ENCODE measurements at regions not wholly inside any gene's neighbourhood (a gene's known extent, or its start where the extent isn't known, plus 50 kb on each side); places are given as distances from the start of the nearest gene placed in this dataset.

DNA sequence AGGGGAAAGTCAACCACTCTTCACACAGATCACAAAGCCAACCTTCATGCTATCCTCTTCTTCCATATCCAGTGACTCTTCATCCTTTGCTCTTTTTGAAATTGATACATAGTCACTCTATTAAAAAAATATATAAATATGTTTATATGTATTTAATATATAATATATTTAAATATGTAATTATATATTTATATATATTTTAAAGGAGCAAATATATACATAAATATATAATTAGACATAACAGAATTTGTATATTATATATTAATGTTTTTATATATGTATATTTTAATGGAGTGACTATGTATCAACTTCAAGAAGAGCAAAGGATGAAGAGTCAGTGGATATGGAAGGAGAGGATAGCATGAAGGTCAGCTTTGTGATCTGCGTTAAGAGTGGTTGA is 374.9 kb downstream of the CDH9 start:
- CTCF ChIA-PET, result no interaction called here
- TF ChIP-seq SP1 (IDR thresholded peaks at IDR 0.05), result no peak
- no peak for TF ChIP-seq ARNT (IDR thresholded peaks at IDR 0.05)
- TF ChIP-seq FOXA1 (IDR thresholded peaks at IDR 0.05), result no peak
- TF ChIP-seq ZNF384 (IDR thresholded peaks at IDR 0.05), result no peak
- TF ChIP-seq CTBP1 (IDR thresholded peaks at IDR 0.05; ENCODE audit: borderline replicate concordance), result no peak
- no peak for TF ChIP-seq LEF1 (IDR thresholded peaks at IDR 0.05; ENCODE audit: borderline replicate concordance)
- no peak for DNase-seq (ENCODE audit: extremely low spot score)
- POLR2A ChIA-PET, result no interaction called here

DNA sequence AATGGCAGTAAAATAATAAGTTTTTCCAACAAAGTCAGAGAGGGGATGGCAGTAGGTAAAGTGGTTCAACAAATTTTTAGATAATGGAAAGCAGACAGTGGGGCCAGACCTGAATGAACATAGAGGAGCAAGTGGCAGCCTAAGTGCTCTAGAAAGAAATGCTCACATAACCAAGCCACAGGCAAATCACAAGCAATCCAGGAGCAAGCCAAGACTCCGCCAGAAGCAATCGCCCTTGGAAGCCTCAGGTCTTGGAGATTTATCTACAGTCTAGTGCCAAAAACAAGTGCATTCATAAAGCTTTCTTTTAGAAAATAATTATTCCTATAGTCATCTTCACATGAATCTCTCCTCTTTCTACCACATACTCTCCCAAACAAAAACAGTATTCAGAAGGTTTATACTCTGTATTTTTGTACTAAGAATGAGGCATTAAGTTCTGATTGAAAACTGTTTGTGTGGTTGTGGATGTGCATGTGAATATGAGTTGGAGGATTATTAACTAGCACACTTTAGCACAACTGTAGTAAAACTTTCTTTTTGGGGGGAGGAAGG is 375.5 kb downstream of the CDH9 start:
- ChIA-PET POLR2A (no interaction called here), CTCF (no interaction called here)
- DNase-seq (ENCODE audit: extremely low spot score), result no peak
- TF ChIP-seq FOXM1 (IDR thresholded peaks at IDR 0.05; ENCODE audit: borderline replicate concordance) (no peak), LEF1 (IDR thresholded peaks at IDR 0.05; ENCODE audit: borderline replicate concordance) (no peak), ZNF384 (IDR thresholded peaks at IDR 0.05) (no peak)

DNA sequence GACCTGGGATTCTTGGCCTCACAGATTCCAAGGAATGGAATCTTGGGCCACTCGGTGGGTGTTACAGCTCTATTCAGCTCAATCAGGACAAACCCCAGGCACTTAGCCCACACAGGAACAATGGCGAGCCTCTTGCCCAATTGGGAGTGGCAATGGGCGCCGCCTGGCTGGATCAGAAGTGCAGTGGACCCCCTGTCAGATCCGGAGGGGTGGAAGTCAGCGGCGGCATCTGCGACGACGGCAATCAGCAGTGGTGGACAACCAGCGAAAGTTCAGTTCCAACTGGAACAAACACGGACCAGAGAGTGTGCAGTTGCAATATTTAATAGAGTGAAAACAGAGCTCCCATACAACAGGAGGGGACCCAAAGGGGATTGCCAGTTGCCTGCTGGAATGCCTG is 378.3 kb downstream of the CDH9 start:
- TF ChIP-seq LEF1 (IDR thresholded peaks at IDR 0.05; ENCODE audit: borderline replicate concordance), result no peak
- no peak for TF ChIP-seq ELF4 (IDR thresholded peaks at IDR 0.05)
- no peak for TF ChIP-seq BHLHE40 (IDR thresholded peaks at IDR 0.05; ENCODE audit: borderline replicate concordance)
- TF ChIP-seq FOXK2 (IDR thresholded peaks at IDR 0.05), result no peak
- no peak for TF ChIP-seq NFRKB (IDR thresholded peaks at IDR 0.05)
- no peak for TF ChIP-seq ARNT (IDR thresholded peaks at IDR 0.05)
- TF ChIP-seq FOXM1 (IDR thresholded peaks at IDR 0.05; ENCODE audit: borderline replicate concordance), result no peak
- no peak for TF ChIP-seq FOXA1 (IDR thresholded peaks at IDR 0.05)
- no peak for TF ChIP-seq L3MBTL2 (conservative IDR thresholded peaks at IDR 0.05)
- no peak for TF ChIP-seq SP1 (IDR thresholded peaks at IDR 0.05)
- CTCF ChIA-PET, result no interaction called here
- POLR2A ChIA-PET, result no interaction called here
- no peak for DNase-seq (ENCODE audit: extremely low spot score)

DNA sequence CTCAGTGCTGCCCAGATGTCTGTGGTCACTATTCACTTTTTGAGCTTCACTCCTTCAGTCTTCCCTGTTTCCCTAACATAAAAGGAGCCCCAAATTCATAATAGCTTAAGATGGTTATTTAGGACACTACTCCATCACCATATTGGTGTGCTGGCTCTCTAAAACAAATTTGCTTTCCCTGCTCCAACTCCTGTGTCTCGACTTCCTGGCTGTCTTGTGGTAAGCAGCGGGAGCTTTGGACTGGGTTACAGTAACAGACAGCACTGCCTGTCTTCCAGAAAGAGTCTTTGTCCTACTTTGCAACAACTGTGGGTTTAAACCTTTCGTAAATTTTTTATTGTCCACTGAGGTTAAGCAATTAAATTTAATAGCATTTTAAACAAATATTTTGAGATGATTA is 389.4 kb downstream of the CDH9 start:
- POLR2A ChIA-PET, result no interaction called here
- TF ChIP-seq SUZ12 (IDR thresholded peaks at IDR 0.05) (no peak), TARDBP (IDR thresholded peaks at IDR 0.05) (no peak), LEF1 (IDR thresholded peaks at IDR 0.05; ENCODE audit: borderline replicate concordance) (no peak), ZNF384 (IDR thresholded peaks at IDR 0.05) (no peak), ELF4 (IDR thresholded peaks at IDR 0.05) (no peak), L3MBTL2 (conservative IDR thresholded peaks at IDR 0.05) (no peak), SP1 (IDR thresholded peaks at IDR 0.05) (no peak), NFRKB (IDR thresholded peaks at IDR 0.05) (no peak), HDGF (IDR thresholded peaks at IDR 0.05; ENCODE audit: borderline replicate concordance) (no peak), CTBP1 (IDR thresholded peaks at IDR 0.05; ENCODE audit: borderline replicate concordance) (no peak), FOXM1 (IDR thresholded peaks at IDR 0.05; ENCODE audit: borderline replicate concordance) (no peak), FOXK2 (IDR thresholded peaks at IDR 0.05) (no peak), ARNT (IDR thresholded peaks at IDR 0.05) (no peak), FOXA1 (IDR thresholded peaks at IDR 0.05) (no peak), BHLHE40 (IDR thresholded peaks at IDR 0.05; ENCODE audit: borderline replicate concordance) (no peak)
- TF ChIP-seq, protein P1, sequence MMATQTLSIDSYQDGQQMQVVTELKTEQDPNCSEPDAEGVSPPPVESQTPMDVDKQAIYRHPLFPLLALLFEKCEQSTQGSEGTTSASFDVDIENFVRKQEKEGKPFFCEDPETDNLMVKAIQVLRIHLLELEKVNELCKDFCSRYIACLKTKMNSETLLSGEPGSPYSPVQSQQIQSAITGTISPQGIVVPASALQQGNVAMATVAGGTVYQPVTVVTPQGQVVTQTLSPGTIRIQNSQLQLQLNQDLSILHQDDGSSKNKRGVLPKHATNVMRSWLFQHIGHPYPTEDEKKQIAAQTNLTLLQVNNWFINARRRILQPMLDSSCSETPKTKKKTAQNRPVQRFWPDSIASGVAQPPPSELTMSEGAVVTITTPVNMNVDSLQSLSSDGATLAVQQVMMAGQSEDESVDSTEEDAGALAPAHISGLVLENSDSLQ (IDR thresholded peaks at IDR 0.05), result no peak
- no peak for DNase-seq (ENCODE audit: extremely low spot score)
- CTCF ChIA-PET, result no interaction called here

DNA sequence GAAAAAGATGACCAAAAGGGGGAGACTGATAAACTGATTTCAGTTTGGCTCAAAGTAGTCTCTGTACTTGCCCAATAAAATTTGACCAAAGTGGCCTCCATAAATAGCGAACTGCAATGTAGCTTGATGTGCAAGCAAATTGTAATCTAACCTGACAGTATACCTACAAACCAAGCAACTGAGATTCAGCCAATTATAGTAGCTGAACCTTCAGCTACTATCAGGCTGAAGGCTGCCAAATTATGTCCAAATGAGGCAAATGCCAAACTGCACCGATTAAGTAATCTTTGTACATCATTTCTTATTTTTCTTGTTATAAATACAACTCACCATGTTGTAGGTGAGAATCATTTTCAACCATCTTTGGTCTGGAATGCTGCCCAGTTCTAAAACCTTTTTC is 390.6 kb downstream of the CDH9 start:
- CTCF ChIA-PET, result no interaction called here
- no peak for DNase-seq (ENCODE audit: extremely low spot score)
- TF ChIP-seq TARDBP (IDR thresholded peaks at IDR 0.05) (no peak), LEF1 (IDR thresholded peaks at IDR 0.05; ENCODE audit: borderline replicate concordance) (no peak), HDGF (IDR thresholded peaks at IDR 0.05; ENCODE audit: borderline replicate concordance) (no peak), SP1 (IDR thresholded peaks at IDR 0.05) (no peak), CTBP1 (IDR thresholded peaks at IDR 0.05; ENCODE audit: borderline replicate concordance) (no peak), ARNT (IDR thresholded peaks at IDR 0.05) (no peak), FOXM1 (IDR thresholded peaks at IDR 0.05; ENCODE audit: borderline replicate concordance) (no peak), ELF4 (IDR thresholded peaks at IDR 0.05) (no peak), L3MBTL2 (conservative IDR thresholded peaks at IDR 0.05) (no peak), FOXK2 (IDR thresholded peaks at IDR 0.05) (no peak), SUZ12 (IDR thresholded peaks at IDR 0.05) (no peak), BHLHE40 (IDR thresholded peaks at IDR 0.05; ENCODE audit: borderline replicate concordance) (no peak), FOXA1 (IDR thresholded peaks at IDR 0.05) (no peak), ZNF384 (IDR thresholded peaks at IDR 0.05) (no peak)
- TF ChIP-seq, protein P1 (IDR thresholded peaks at IDR 0.05), result no peak

DNA sequence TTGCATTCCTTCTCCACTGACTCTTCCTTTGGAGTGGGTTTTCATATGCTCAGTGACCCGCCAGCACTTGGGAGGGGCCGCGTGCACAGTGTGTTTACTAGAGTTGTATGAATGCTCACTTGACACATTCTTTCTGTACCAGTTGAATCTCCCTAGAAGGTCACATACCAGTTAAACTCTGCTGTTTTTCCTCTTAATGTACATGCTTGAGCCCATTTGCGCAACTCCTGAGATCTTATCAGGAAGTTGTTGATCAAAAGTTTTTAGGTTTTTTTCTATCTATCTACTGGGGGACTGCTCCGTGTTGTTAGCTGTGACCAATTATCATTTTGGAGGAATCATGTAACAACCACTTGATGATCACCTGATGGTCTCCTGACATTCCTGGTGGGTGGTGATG is 392.7 kb downstream of the CDH9 start:
- CTCF ChIA-PET, result no interaction called here
- no peak for TF ChIP-seq HDGF (IDR thresholded peaks at IDR 0.05; ENCODE audit: borderline replicate concordance)
- DNase-seq (ENCODE audit: extremely low spot score), result no peak
- POLR2A ChIA-PET, result no interaction called here

More for the DNA sequence above, 390.6 kb downstream of the CDH9 start:
- POLR2A ChIA-PET, result no interaction called here

DNA sequence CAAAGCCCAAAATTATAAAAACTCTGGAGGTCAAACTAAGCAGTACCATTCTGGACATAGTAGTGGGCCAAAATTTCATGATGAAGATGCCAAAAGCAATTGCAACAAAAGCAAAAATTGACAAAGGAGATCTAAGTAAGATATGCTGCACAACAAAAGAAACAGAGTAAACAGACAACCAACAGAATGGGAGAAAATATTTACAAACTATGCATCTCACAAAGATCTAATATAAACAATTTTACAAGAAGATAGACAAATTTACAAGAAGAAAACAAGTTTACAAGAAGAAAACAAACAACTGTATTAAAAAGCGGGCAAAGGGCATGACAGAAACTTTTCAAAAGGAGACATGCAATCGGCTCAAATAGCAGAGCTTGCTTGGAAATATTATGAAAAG is 396.9 kb downstream of the CDH9 start:
- POLR2A ChIA-PET, result no interaction called here
- DNase-seq (ENCODE audit: extremely low spot score), result no peak
- CTCF ChIA-PET, result no interaction called here
- TF ChIP-seq FOXK2 (IDR thresholded peaks at IDR 0.05) (no peak), L3MBTL2 (conservative IDR thresholded peaks at IDR 0.05) (no peak), FOXA1 (IDR thresholded peaks at IDR 0.05) (no peak), TARDBP (IDR thresholded peaks at IDR 0.05) (no peak), ELF4 (IDR thresholded peaks at IDR 0.05) (no peak), ARNT (IDR thresholded peaks at IDR 0.05) (no peak), FOXM1 (IDR thresholded peaks at IDR 0.05; ENCODE audit: borderline replicate concordance) (no peak), CTBP1 (IDR thresholded peaks at IDR 0.05; ENCODE audit: borderline replicate concordance) (no peak), HDGF (IDR thresholded peaks at IDR 0.05; ENCODE audit: borderline replicate concordance) (no peak), ZNF384 (IDR thresholded peaks at IDR 0.05) (no peak)
- TF ChIP-seq, protein P1 (IDR thresholded peaks at IDR 0.05), result no peak

Data from HEK293T (cell line).